H1 (cell line): ENCODE measurements at regions not wholly inside any gene's neighbourhood (a gene's known extent, or its start where the extent isn't known, plus 50 kb on each side); places are given as distances from the start of the nearest gene placed in this dataset.

ENCODE experiments used
- CTCF ChIA-PET: fragments of 300-600 bp; sonication (Branson Sonifier 250); formaldehyde crosslinking; loops from one replicate; lab custom pipeline; 2021; ENCODE audit not compliant: partially characterized antibody; lab: Charles Lee
- POLR2A ChIA-PET: fragments of 300-600 bp; sonication (Branson Sonifier 250); formaldehyde crosslinking; loops from one replicate; lab custom pipeline; 2021; ENCODE audit warnings: inconsistent platforms; ENCODE audit not compliant: partially characterized antibody; lab: Charles Lee
- DNase-seq, 2 experiments: peaks; one replicate each; pipeline versions ENCODE4 v3.0.0 to v3.0.0-alpha.2; 2010 to 2022; ENCODE audit warnings: low spot score in 2 of 2, low read depth in 1 of 2, mixed read lengths in 1 of 2
- FAIRE-seq: peaks from 2 replicates; lab custom pipeline; 2011; peaks lifted over from hg19 to GRCh38; lab: Jason Lieb, UNC
- H2AFZ ChIP-seq: 2 replicates; pipeline ENCODE4 v1.8.1; 2012; ENCODE audit warnings: low read length, inconsistent platforms
- H2AK5ac ChIP-seq: 2 replicates; pipeline ENCODE4 v1.6.1; 2013; ENCODE audit warnings: low read depth, low read length
- H2BK120ac ChIP-seq: replicated peaks from 2 replicates; pipeline ENCODE3; 2013; ENCODE audit warnings: low read depth, low read length, inconsistent platforms
- H2BK12ac ChIP-seq: 2 replicates; pipeline ENCODE4 v1.6.1; 2013; ENCODE audit warnings: low read depth, low read length
- H2BK15ac ChIP-seq: 2 replicates; pipeline ENCODE4 v1.6.1; 2013; ENCODE audit warnings: low read length
- H2BK20ac ChIP-seq: 2 replicates; pipeline ENCODE4 v1.6.1; 2013; ENCODE audit warnings: low read length
- H2BK5ac ChIP-seq: 2 replicates; pipeline ENCODE4 v1.6.1; 2013; ENCODE audit warnings: low read depth, low read length
- H3K14ac ChIP-seq: 2 replicates; pipeline ENCODE4 v1.6.1; 2013; ENCODE audit warnings: inconsistent platforms; ENCODE audit not compliant: insufficient read length
- H3K18ac ChIP-seq: 2 replicates; pipeline ENCODE4 v1.6.1; 2013; ENCODE audit warnings: low read length; ENCODE audit errors: extremely low read depth
- H3K23ac ChIP-seq: 2 replicates; pipeline ENCODE4 v1.6.1; 2013; ENCODE audit warnings: inconsistent platforms; ENCODE audit not compliant: insufficient read length
- H3K23me2 ChIP-seq: 2 replicates; pipeline ENCODE4 v1.6.1; 2013; ENCODE audit warnings: low read depth, low read length
- H3K27ac ChIP-seq: 2 replicates; pipeline ENCODE4 v1.6.1; 2011; ENCODE audit warnings: low read depth, low read length, inconsistent platforms
- H3K27me3 ChIP-seq, 4 experiments: replicated peaks in 1 of 4; 1 replicate in 1 of 4; 2 replicates in 3 of 4; pipeline versions ENCODE4 v1.6.1 to v1.8.1; 2011 to 2013; ENCODE audit warnings: low read length in 3 of 4, mild to moderate bottlenecking in 3 of 4, inconsistent platforms in 2 of 4, mixed read lengths in 2 of 4, moderate library complexity in 1 of 4; ENCODE audit not compliant: control insufficient read depth in 3 of 4, insufficient read depth in 3 of 4; ENCODE audit errors: extremely low read depth in 1 of 4
- H3K36me3 ChIP-seq, 4 experiments: 2 replicates each; pipeline versions ENCODE4 v1.6.1 to v1.8.1; 2011 to 2013; ENCODE audit warnings: mild to moderate bottlenecking in 4 of 4, low read length in 3 of 4, moderate library complexity in 2 of 4, control low read depth in 1 of 4, inconsistent platforms in 1 of 4; ENCODE audit not compliant: insufficient read depth in 4 of 4, control insufficient read depth in 2 of 4
- H3K4ac ChIP-seq: replicated peaks from 2 replicates; pipeline ENCODE3; 2013; ENCODE audit warnings: low read length, low read depth, mixed read lengths, inconsistent platforms; ENCODE audit not compliant: insufficient read length
- H3K4me1 ChIP-seq, 4 experiments: replicated peaks in 1 of 4; 1 replicate in 1 of 4; 2 replicates in 3 of 4; pipeline versions ENCODE4 v1.6.1 to v1.8.1; 2011 to 2013; ENCODE audit warnings: low read length in 3 of 4, inconsistent platforms in 2 of 4, mixed read lengths in 1 of 4; ENCODE audit not compliant: insufficient read depth in 4 of 4, control insufficient read depth in 3 of 4
- H3K4me2 ChIP-seq, 2 experiments: 2 replicates each; pipeline versions ENCODE4 v1.6.1 to v1.8.1; 2011 to 2013; ENCODE audit warnings: low read depth in 2 of 2, low read length in 2 of 2, control low read depth in 1 of 2, inconsistent platforms in 1 of 2, mild to moderate bottlenecking in 1 of 2; ENCODE audit not compliant: insufficient read depth in 1 of 2
- H3K4me3 ChIP-seq, 4 experiments: fragments of 200-600, 300-600 bp in 1 of 4; sonication (generic), shearing (Covaris generic), sonication (Bioruptor Twin) in 1 of 4; 2 replicates each; pipeline versions ENCODE4 v1.5.1 to v1.8.1; 2011 to 2016; ENCODE audit warnings: low read length in 4 of 4, low read depth in 3 of 4, control low read depth in 2 of 4, inconsistent platforms in 2 of 4, mild to moderate bottlenecking in 2 of 4, mixed read lengths in 1 of 4, moderate library complexity in 1 of 4; ENCODE audit not compliant: insufficient read depth in 2 of 4; ENCODE audit errors: extremely low read depth in 1 of 4
- H3K56ac ChIP-seq: replicated peaks from 2 replicates; pipeline ENCODE3; 2013; ENCODE audit warnings: low read depth, mild to moderate bottlenecking, mixed read lengths, low read length, inconsistent platforms; ENCODE audit not compliant: insufficient read length
- H3K79me1 ChIP-seq: 2 replicates; pipeline ENCODE4 v1.6.1; 2013; ENCODE audit warnings: low read depth, low read length, control low read depth
- H3K79me2 ChIP-seq, 2 experiments: 2 replicates each; pipeline versions ENCODE4 v1.6.1 to v1.8.1; 2012 to 2013; ENCODE audit warnings: low read length in 2 of 2, mild to moderate bottlenecking in 2 of 2, inconsistent platforms in 1 of 2; ENCODE audit not compliant: insufficient read depth in 2 of 2, control insufficient read depth in 1 of 2
- H3K9ac ChIP-seq, 4 experiments: replicated peaks in 1 of 4; 1 replicate in 1 of 4; 2 replicates in 3 of 4; pipeline versions ENCODE4 v1.6.1 to v1.8.1; 2011 to 2013; ENCODE audit warnings: low read depth in 3 of 4, low read length in 3 of 4, control low read depth in 2 of 4, mild to moderate bottlenecking in 2 of 4, moderate library complexity in 2 of 4, inconsistent platforms in 1 of 4; ENCODE audit errors: extremely low read depth in 1 of 4
- H3K9me3 ChIP-seq, 2 experiments: 2 replicates each; pipeline versions ENCODE4 v1.6.1 to v1.8.1; 2012 to 2013; ENCODE audit warnings: mild to moderate bottlenecking in 2 of 2, moderate library complexity in 2 of 2, control low read depth in 1 of 2, inconsistent platforms in 1 of 2, low read depth in 1 of 2, low read length in 1 of 2, mixed read lengths in 1 of 2; ENCODE audit not compliant: insufficient read depth in 2 of 2
- H4K20me1 ChIP-seq, 2 experiments: replicated peaks in 1 of 2; 2 replicates each; pipeline versions ENCODE3 to v1.8.1; 2011 to 2013; ENCODE audit warnings: inconsistent platforms in 2 of 2, low read length in 2 of 2, mild to moderate bottlenecking in 1 of 2; ENCODE audit not compliant: insufficient read depth in 2 of 2, control insufficient read depth in 1 of 2
- H4K5ac ChIP-seq: 2 replicates; pipeline ENCODE4 v1.6.1; 2013; ENCODE audit warnings: low read length, low read depth, mixed read lengths, inconsistent platforms; ENCODE audit not compliant: insufficient read length
- H4K8ac ChIP-seq: 2 replicates; pipeline ENCODE4 v1.8.0; 2013; ENCODE audit warnings: mild to moderate bottlenecking, moderate library complexity, low read length, inconsistent platforms; ENCODE audit not compliant: insufficient read depth; ENCODE audit errors: extremely low read depth
- H4K91ac ChIP-seq: replicated peaks from 2 replicates; pipeline ENCODE3; 2013; ENCODE audit warnings: low read length, mixed read lengths, inconsistent platforms; ENCODE audit not compliant: insufficient read length
- CEBPB ChIP-seq: IDR thresholded peaks from 2 replicates; pipeline ENCODE4 v1.6.1; 2012; ENCODE audit warnings: low read depth, low read length
- EZH2 ChIP-seq: fragments of 200-600 bp; sonication (generic); IDR thresholded peaks from 2 replicates; pipeline ENCODE4 v1.7.1; 2012; ENCODE audit warnings: low read depth, mild to moderate bottlenecking, moderate library complexity, low read length, inconsistent platforms; ENCODE audit not compliant: severe bottlenecking
- GTF2F1 ChIP-seq: IDR thresholded peaks from 2 replicates; pipeline ENCODE4 v1.6.1; 2012; ENCODE audit warnings: low read depth, low read length, improper control_type of control experiment, borderline replicate concordance
- HDAC2 ChIP-seq, 2 experiments: fragments of 300-600 bp in 1 of 2; sonication (generic) in 1 of 2; IDR thresholded peaks; 2 replicates each; pipeline ENCODE4 v1.6.1; 2011 to 2012; ENCODE audit warnings: low read depth in 2 of 2, low read length in 2 of 2, mild to moderate bottlenecking in 2 of 2, moderate library complexity in 2 of 2, borderline replicate concordance in 1 of 2, inconsistent platforms in 1 of 2
- HDAC6 ChIP-seq: IDR thresholded peaks from one replicate; pipeline ENCODE4 v1.7.1; 2012; ENCODE audit warnings: low read depth, mild to moderate bottlenecking, inconsistent platforms, low read length, moderate library complexity
- JUN ChIP-seq: IDR thresholded peaks from 2 replicates; pipeline ENCODE4 v1.6.1; 2011; ENCODE audit warnings: low read depth, mild to moderate bottlenecking, improper control_type of control experiment, low read length
- KDM5A ChIP-seq: fragments of 200-600 bp; IDR thresholded peaks from 2 replicates; pipeline ENCODE4 v1.7.1; 2012; ENCODE audit warnings: mild to moderate bottlenecking, low read length, inconsistent platforms, mixed read lengths
- NRF1 ChIP-seq: IDR thresholded peaks from 2 replicates; pipeline ENCODE4 v1.6.1; 2011; ENCODE audit warnings: mild to moderate bottlenecking, low read depth, low read length, improper control_type of control experiment
- POLR2A ChIP-seq, 2 experiments: IDR thresholded peaks; 1 replicate in 1 of 2; 2 replicates in 1 of 2; pipeline ENCODE4 v1.6.1; 2011; ENCODE audit warnings: low read depth in 2 of 2, low read length in 2 of 2, mild to moderate bottlenecking in 2 of 2; ENCODE audit errors: control extremely low read depth in 1 of 2
- RAD21 ChIP-seq, 2 experiments: IDR thresholded peaks in 1 of 2; conservative IDR thresholded peaks in 1 of 2; 2 replicates each; pipeline ENCODE4 v1.6.1; 2011; ENCODE audit warnings: low read depth in 2 of 2, low read length in 2 of 2, improper control_type of control experiment in 1 of 2, inconsistent platforms in 1 of 2, mild to moderate bottlenecking in 1 of 2, moderate library complexity in 1 of 2
- TAF7 ChIP-seq: optimal IDR thresholded peaks from 2 replicates; pipeline ENCODE3; 2011; ENCODE audit warnings: low read depth, mild to moderate bottlenecking, inconsistent platforms, low read length, moderate library complexity, borderline replicate concordance
- ZNF274 ChIP-seq: IDR thresholded peaks from 2 replicates; pipeline ENCODE4 v1.7.0; 2012; ENCODE audit warnings: low read length, borderline replicate concordance; ENCODE audit errors: extremely low read depth
- WGBS, 2 experiments: shearing (Covaris generic) in 1 of 2; methylation state at CpG; one replicate each; pipeline versions ENCODE4 v1.1.6 to v1.1.7; 2013 to 2015; ENCODE audit warnings: low lambda C conversion rate in 2 of 2, mixed read lengths in 2 of 2, inconsistent platforms in 1 of 2, low coverage in 1 of 2, missing lambda C conversion rate in 1 of 2; ENCODE audit not compliant: insufficient replicate concordance in 2 of 2, insufficient coverage in 1 of 2, insufficient read length in 1 of 2; ENCODE audit errors: extremely low coverage in 1 of 2, missing lambda C conversion rate in 1 of 2; 5-methylcytosine and 5-hydroxymethylcytosine counted together

GRCh38 chr6:111996144-111996865, 57.6 kb upstream of the CCN6 start:
- Histone ChIP-seq H4K8ac (no peak overlapping the region), H4K5ac (no peak overlapping the region), H3K4me2 (no peak overlapping the region), H3K9ac (no peak overlapping the region), H2BK5ac (no peak overlapping the region), H3K23ac (no peak overlapping the region), H2BK20ac (no peak overlapping the region), H3K23me2 (no peaks in the 10 kb centered on the region), H2BK15ac (no peak overlapping the region), H3K14ac (no peak overlapping the region), H2BK120ac (no peak overlapping the region), H3K36me3 (no peaks in the 10 kb centered on the region), H4K91ac (no peak overlapping the region), H3K18ac (no peak overlapping the region; the same call in none of the 2 replicates), H3K56ac (no peak overlapping the region), H2AK5ac (no peak overlapping the region), H4K20me1 (no peaks in the 10 kb centered on the region), H3K27ac (no peak overlapping the region), H2AFZ (no peak overlapping the region), H3K9me3 (no peaks in the 10 kb centered on the region), H3K4ac (no peak overlapping the region), H3K79me1 (no peaks in the 10 kb centered on the region), H3K4me3 (no peak overlapping the region), H3K27me3 (no peaks in the 10 kb centered on the region), H2BK12ac (no peak overlapping the region), H3K4me1 (peaks cover 0 to 6% (median 1%) of the 10 kb centered on the region in 4 experiments; a peak in 1 of 7 replicates), H3K79me2 (no peaks in the 10 kb centered on the region)
- DNase-seq (no peak), FAIRE-seq (no peak)
- 83% methylated on average over 17 of the region's 17 CpGs; no CpG with 5 or more reads in 1 of the 2 experiments for WGBS, 2 experiments
- ChIA-PET POLR2A (interaction anchor here (0.8 to 1.4 kb wide), 2 partner anchors 13 to 287 kb away, joined by 3 to 4 read pairs; no protein-coding TSS in a partner anchor), CTCF (interaction anchor here (0.7 to 3.0 kb wide), 23 partner anchors 9 to 313 kb away, joined by 3 to 18 read pairs (median 3); no protein-coding TSS in a partner anchor)
- TF ChIP-seq CEBPB (no peak), HDAC6 (no peak), TAF7 (no peak), RAD21 (IDR thresholded peaks at IDR 0.05 in 1 of 2, conservative IDR thresholded peaks at IDR 0.05 in 1 of 2; ENCODE audit: low read depth in 2 of 2, low read length in 2 of 2) (no peak), EZH2 (no peak), ZNF274 (no peak), NRF1 (no peak), HDAC2 (IDR thresholded peaks at IDR 0.05; ENCODE audit: borderline replicate concordance in 1 of 2, low read depth in 2 of 2, low read length in 2 of 2) (no peak), KDM5A (no peak), GTF2F1 (no peak), JUN (no peak), POLR2A (IDR thresholded peaks at IDR 0.05; ENCODE audit: control extremely low read depth in 1 of 2, low read depth in 2 of 2, low read length in 2 of 2) (no peak)
